ENCODE measurements at regions not wholly inside any gene's neighbourhood (a gene's known extent, or its start where the extent isn't known, plus 50 kb on each side); places are given as distances from the start of the nearest gene placed in this dataset.

GRCh38 chr10:131847241-131847783 lies 53.5 kb upstream of the PPP2R2D start:
- TF ChIP-seq CTCF (IDR thresholded peaks at IDR 0.05) (no peak), POLR2A (IDR thresholded peaks at IDR 0.05) (no peak)

Data from testis (tissue), 2 donors.